Esophagus muscularis mucosa (tissue), 4 donors: ENCODE measurements at regions not wholly inside any gene's neighbourhood (a gene's known extent, or its start where the extent isn't known, plus 50 kb on each side); places are given as distances from the start of the nearest gene placed in this dataset.

Source experiments
- CTCF ChIP-seq, 3 experiments: fragments of 200-600 bp in 2 of 3; fragments of 450-650 bp in 1 of 3; sonication (generic) in 2 of 3; IDR thresholded peaks; one replicate each; pipeline ENCODE4 v1.5.1; 2017 to 2019; ENCODE audit warnings: antibody characterized with exemption in 3 of 3, mild to moderate bottlenecking in 2 of 3, moderate library complexity in 1 of 3
- EP300 ChIP-seq: sonication (generic); formaldehyde crosslinking; IDR thresholded peaks from one replicate; pipeline ENCODE4 v1.6.1; 2017; ENCODE audit warnings: antibody characterized with exemption
- POLR2A ChIP-seq: fragments of 450-650 bp; IDR thresholded peaks from one replicate; pipeline ENCODE4 v1.6.1; 2017; ENCODE audit warnings: antibody characterized with exemption, moderate library complexity, mild to moderate bottlenecking, low read depth
- POLR2AphosphoS5 ChIP-seq, 2 donors: sonication (generic); formaldehyde crosslinking; IDR thresholded peaks; one replicate each; pipeline ENCODE4 v1.6.1; 2017; ENCODE audit warnings: antibody characterized with exemption in 2 of 2

- TF ChIP-seq EP300, result no peak
- TF ChIP-seq POLR2AphosphoS5 (IDR thresholded peaks at IDR 0.05), result no peak
- TF ChIP-seq CTCF (IDR thresholded peaks at IDR 0.05), result no peak
- no peak for TF ChIP-seq POLR2A
Measured at GRCh38 chr5:81898403-81898802, 73.4 kb upstream of the ATG10 start.
